Fibroblast of lung (primary cell): ENCODE measurements at regions not wholly inside any gene's neighbourhood (a gene's known extent, or its start where the extent isn't known, plus 50 kb on each side); places are given as distances from the start of the nearest gene placed in this dataset.

ENCODE experiments used
- EZH2 ChIP-seq: IDR thresholded peaks from 2 replicates; pipeline ENCODE4 v1.5.1; 2012; ENCODE audit warnings: low read length, control low read depth, mild to moderate bottlenecking; ENCODE audit errors: missing control alignments
- TF ChIP-seq, protein P1 (sequence below), 2 donors: IDR thresholded peaks in 1 of 2; conservative IDR thresholded peaks in 1 of 2; 1 replicate in 1 of 2; 2 replicates in 1 of 2; pipeline ENCODE4 v1.5.1; 2011 to 2012; ENCODE audit warnings: low read length in 2 of 2, control low read depth in 1 of 2, inconsistent platforms in 1 of 2, low read depth in 1 of 2, mild to moderate bottlenecking in 1 of 2

DNA sequence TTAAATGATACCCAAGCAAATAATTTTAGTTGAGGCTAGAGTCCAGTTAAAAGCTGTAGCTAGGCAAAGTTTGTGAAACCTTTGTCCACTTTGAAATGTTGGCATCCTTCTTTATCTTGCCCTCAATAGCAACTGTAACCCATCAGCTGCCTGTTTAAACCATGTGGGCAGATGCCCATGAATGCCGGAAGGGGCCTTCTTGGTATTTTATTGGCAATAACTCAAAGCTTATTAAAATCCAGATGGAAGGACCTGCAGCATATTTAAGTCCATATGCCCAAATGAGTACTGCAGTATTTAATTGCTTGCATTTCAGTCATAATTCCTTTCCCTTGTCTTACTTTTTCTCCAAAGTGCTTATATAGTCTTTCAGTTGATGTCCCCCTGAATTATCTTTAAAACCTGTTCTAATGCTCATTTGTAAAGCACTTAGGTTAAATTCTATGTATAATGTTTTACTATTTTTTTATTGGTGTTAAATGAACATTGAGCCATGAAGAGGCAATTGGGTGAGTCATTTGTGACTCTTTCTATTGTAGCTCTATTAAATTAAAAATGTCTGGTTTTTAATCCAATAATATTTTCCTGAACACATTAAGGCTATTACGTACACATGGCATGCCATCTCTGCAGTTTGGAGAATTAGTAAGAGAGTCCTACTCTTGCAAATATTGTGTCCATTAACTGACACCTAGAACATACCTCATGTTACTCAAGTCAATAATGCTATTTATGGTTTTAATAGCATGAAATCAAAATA lies 225.3 kb downstream of the KCNJ2 start:
- TF ChIP-seq, protein P1, sequence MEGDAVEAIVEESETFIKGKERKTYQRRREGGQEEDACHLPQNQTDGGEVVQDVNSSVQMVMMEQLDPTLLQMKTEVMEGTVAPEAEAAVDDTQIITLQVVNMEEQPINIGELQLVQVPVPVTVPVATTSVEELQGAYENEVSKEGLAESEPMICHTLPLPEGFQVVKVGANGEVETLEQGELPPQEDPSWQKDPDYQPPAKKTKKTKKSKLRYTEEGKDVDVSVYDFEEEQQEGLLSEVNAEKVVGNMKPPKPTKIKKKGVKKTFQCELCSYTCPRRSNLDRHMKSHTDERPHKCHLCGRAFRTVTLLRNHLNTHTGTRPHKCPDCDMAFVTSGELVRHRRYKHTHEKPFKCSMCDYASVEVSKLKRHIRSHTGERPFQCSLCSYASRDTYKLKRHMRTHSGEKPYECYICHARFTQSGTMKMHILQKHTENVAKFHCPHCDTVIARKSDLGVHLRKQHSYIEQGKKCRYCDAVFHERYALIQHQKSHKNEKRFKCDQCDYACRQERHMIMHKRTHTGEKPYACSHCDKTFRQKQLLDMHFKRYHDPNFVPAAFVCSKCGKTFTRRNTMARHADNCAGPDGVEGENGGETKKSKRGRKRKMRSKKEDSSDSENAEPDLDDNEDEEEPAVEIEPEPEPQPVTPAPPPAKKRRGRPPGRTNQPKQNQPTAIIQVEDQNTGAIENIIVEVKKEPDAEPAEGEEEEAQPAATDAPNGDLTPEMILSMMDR (conservative IDR thresholded peaks at IDR 0.05 in 1 of 2, IDR thresholded peaks at IDR 0.05 in 1 of 2; ENCODE audit: low read depth in 1 of 2, low read length in 2 of 2) = no peak
- no peak for TF ChIP-seq EZH2
